ENCODE measurements at regions not wholly inside any gene's neighbourhood (a gene's known extent, or its start where the extent isn't known, plus 50 kb on each side); places are given as distances from the start of the nearest gene placed in this dataset.

- SMC1A ChIA-PET (ENCODE audit: uncharacterized antibody, unreplicated experiment), result no interaction called here
- H3K4me2 ChIP-seq (ENCODE audit: control insufficient read depth, insufficient read depth), result no peak overlapping the region
- no peaks in the 10 kb centered on the region for H4K20me1 ChIP-seq (ENCODE audit: control insufficient read depth, insufficient read depth)
- H3K27ac ChIP-seq (ENCODE audit: control insufficient read depth, insufficient read depth), result no peak overlapping the region
- H3K27me3 ChIP-seq (replicated peaks in 1 of 2; ENCODE audit: control insufficient read depth in 2 of 2, insufficient read depth in 2 of 2, low read length in 1 of 2), result no peaks in the 10 kb centered on the region
- H2AFZ ChIP-seq (ENCODE audit: control insufficient read depth, low read depth, low read length), result no peak overlapping the region
- H3K36me3 ChIP-seq (ENCODE audit: control insufficient read depth in 2 of 2, insufficient read depth in 2 of 2, low read length in 1 of 2), result no peaks in the 10 kb centered on the region
- no TSS peak for BruUV-seq (replicated peaks)
- CTCF ChIA-PET, result interaction anchor here (1.2 to 1.3 kb wide), 2 partner anchors 22 to 1684 kb away, joined by 3 read pairs; no protein-coding TSS in a partner anchor
- no peak overlapping the region for H3K4me3 ChIP-seq
- DNase-seq (ENCODE audit: low read depth, low spot score) (no peak), FAIRE-seq (no peak), ATAC-seq (no peak)
- POLR2A ChIA-PET, result no interaction called here
- H3K9me3 ChIP-seq (replicated peaks; ENCODE audit: control insufficient read depth, insufficient read depth, low read length), result no peaks in the 10 kb centered on the region
- RAD21 ChIA-PET (ENCODE audit: unreplicated experiment), result no interaction called here
- no peaks in the 10 kb centered on the region for H3K79me2 ChIP-seq (ENCODE audit: control insufficient read depth, insufficient read depth, low read length)
- no peak overlapping the region for H3K9ac ChIP-seq (ENCODE audit: control insufficient read depth, insufficient read depth, low read length)
- intact Hi-C loops (cut with micrococcal nuclease; ENCODE audit: unreplicated experiment), result no loop called here
- no peaks in the 10 kb centered on the region for H3K4me1 ChIP-seq (ENCODE audit: control insufficient read depth, insufficient read depth, low read length)
- in situ Hi-C loops (cut with MboI), result no loop called here
- no peak for TF ChIP-seq SREBF1 (IDR thresholded peaks at IDR 0.05; ENCODE audit: low read length)
- TF ChIP-seq RELB (IDR thresholded peaks at IDR 0.05; ENCODE audit: low read depth), result no peak
- no peak for TF ChIP-seq CHD2 (IDR thresholded peaks at IDR 0.05; ENCODE audit: borderline replicate concordance, low read depth, low read length)
- TF ChIP-seq PAX8 (IDR thresholded peaks at IDR 0.05), result no peak
- TF ChIP-seq SUZ12 (IDR thresholded peaks at IDR 0.05; ENCODE audit: unreplicated experiment), result no peak
- no peak for TF ChIP-seq MEF2A (IDR thresholded peaks at IDR 0.05; ENCODE audit: insufficient read depth, low read depth, low read length)
- no peak for TF ChIP-seq PML (IDR thresholded peaks at IDR 0.05; ENCODE audit: low read length)
- TF ChIP-seq RELA (IDR thresholded peaks at IDR 0.05; ENCODE audit: borderline replicate concordance, partially characterized antibody), result no peak
- no peak for TF ChIP-seq IRF4 (IDR thresholded peaks at IDR 0.05; ENCODE audit: low read depth, low read length)
- no peak for TF ChIP-seq TCF3 (IDR thresholded peaks at IDR 0.05; ENCODE audit: borderline replicate concordance, insufficient read depth, low read depth, low read length)
- no peak for TF ChIP-seq SP1 (IDR thresholded peaks at IDR 0.05; ENCODE audit: low read depth, low read length)
- no peak for TF ChIP-seq PRDM15 (CRISPR knock-in tag; IDR thresholded peaks at IDR 0.05)
- TF ChIP-seq TARDBP (IDR thresholded peaks at IDR 0.05; ENCODE audit: borderline replicate concordance), result no peak
- TF ChIP-seq ZNF207 (IDR thresholded peaks at IDR 0.05; ENCODE audit: borderline replicate concordance), result no peak
- no peak for TF ChIP-seq MEF2B (IDR thresholded peaks at IDR 0.05; ENCODE audit: partially characterized antibody, poor library complexity, severe bottlenecking)
- TF ChIP-seq, protein P1, sequence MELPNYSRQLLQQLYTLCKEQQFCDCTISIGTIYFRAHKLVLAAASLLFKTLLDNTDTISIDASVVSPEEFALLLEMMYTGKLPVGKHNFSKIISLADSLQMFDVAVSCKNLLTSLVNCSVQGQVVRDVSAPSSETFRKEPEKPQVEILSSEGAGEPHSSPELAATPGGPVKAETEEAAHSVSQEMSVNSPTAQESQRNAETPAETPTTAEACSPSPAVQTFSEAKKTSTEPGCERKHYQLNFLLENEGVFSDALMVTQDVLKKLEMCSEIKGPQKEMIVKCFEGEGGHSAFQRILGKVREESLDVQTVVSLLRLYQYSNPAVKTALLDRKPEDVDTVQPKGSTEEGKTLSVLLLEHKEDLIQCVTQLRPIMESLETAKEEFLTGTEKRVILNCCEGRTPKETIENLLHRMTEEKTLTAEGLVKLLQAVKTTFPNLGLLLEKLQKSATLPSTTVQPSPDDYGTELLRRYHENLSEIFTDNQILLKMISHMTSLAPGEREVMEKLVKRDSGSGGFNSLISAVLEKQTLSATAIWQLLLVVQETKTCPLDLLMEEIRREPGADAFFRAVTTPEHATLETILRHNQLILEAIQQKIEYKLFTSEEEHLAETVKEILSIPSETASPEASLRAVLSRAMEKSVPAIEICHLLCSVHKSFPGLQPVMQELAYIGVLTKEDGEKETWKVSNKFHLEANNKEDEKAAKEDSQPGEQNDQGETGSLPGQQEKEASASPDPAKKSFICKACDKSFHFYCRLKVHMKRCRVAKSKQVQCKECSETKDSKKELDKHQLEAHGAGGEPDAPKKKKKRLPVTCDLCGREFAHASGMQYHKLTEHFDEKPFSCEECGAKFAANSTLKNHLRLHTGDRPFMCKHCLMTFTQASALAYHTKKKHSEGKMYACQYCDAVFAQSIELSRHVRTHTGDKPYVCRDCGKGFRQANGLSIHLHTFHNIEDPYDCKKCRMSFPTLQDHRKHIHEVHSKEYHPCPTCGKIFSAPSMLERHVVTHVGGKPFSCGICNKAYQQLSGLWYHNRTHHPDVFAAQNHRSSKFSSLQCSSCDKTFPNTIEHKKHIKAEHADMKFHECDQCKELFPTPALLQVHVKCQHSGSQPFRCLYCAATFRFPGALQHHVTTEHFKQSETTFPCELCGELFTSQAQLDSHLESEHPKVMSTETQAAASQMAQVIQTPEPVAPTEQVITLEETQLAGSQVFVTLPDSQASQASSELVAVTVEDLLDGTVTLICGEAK (IDR thresholded peaks at IDR 0.05; ENCODE audit: borderline replicate concordance), result no peak
These were observed 98.7 kb upstream of the CHD6 start for GRCh38 chr20:41716911-41717310.
